GM12864 (cell line): ENCODE measurements at regions not wholly inside any gene's neighbourhood (a gene's known extent, or its start where the extent isn't known, plus 50 kb on each side); places are given as distances from the start of the nearest gene placed in this dataset.
A peak's percentile ranks its signal among the peaks of the same experiment; 100 is the strongest.

ENCODE experiments used
- DNase-seq: peaks from one replicate; pipeline ENCODE4 v3.0.0-alpha.2; 2011; ENCODE audit warnings: low read depth
- H3K4me3 ChIP-seq: 2 replicates; pipeline ENCODE4 v1.5.1; 2011; ENCODE audit warnings: mild to moderate bottlenecking, low read depth, low read length, control low read depth
- CTCF ChIP-seq: IDR thresholded peaks from 2 replicates; pipeline ENCODE4 v1.5.1; 2011; ENCODE audit warnings: low read depth, mild to moderate bottlenecking, moderate library complexity, low read length, control low read depth, inconsistent platforms; ENCODE audit errors: missing control alignments

- no peak for DNase-seq
- peak; percentile 10 for TF ChIP-seq CTCF
- no peak overlapping the region for H3K4me3 ChIP-seq
Observed at GRCh38 chr11:70761094-70761907, 363.0 kb downstream of the CTTN start.

- no peak overlapping the region for H3K4me3 ChIP-seq
- DNase-seq = no peak
- no peak for TF ChIP-seq CTCF
Observed at GRCh38 chr11:70761908-70762337, 363.6 kb downstream of the CTTN start.

GRCh38 chr11:70762810-70763209 is 364.5 kb downstream of the CTTN start:
- no peak for TF ChIP-seq CTCF
- DNase-seq = no peak

GRCh38 chr11:70763606-70764005 is 365.3 kb downstream of the CTTN start:
- H3K4me3 ChIP-seq = no peak overlapping the region
- TF ChIP-seq CTCF = no peak
- no peak for DNase-seq

More at GRCh38 chr11:70762810-70763209, 364.5 kb downstream of the CTTN start:
- no peak overlapping the region for H3K4me3 ChIP-seq

GRCh38 chr11:70764356-70764905 is 366.1 kb downstream of the CTTN start:
- no peak overlapping the region for H3K4me3 ChIP-seq
- DNase-seq = no peak
- TF ChIP-seq CTCF = no peak

- no peak for TF ChIP-seq CTCF
- H3K4me3 ChIP-seq = no peak overlapping the region
Observed at GRCh38 chr11:70766901-70767300, 368.6 kb downstream of the CTTN start.

More at GRCh38 chr11:70766901-70767300, 368.6 kb downstream of the CTTN start:
- DNase-seq = no peak
